GM12878 (cell line): ENCODE measurements at regions not wholly inside any gene's neighbourhood (a gene's known extent, or its start where the extent isn't known, plus 50 kb on each side); places are given as distances from the start of the nearest gene placed in this dataset.

Experiments
- ATAC-seq: fragments of 200-7000 bp; cut with Tn5 transposase; 3 replicates; pipeline ENCODE4 v1.9.1; 2020; ENCODE audit warnings: mild to moderate bottlenecking, moderate library complexity
- BruUV-seq: library from RNA; stranded (reverse); fragments of 400-500 nt; replicated peaks from 2 replicates; lab custom pipeline; 2021; lab: Mats Ljungman, UMichigan
- CTCF ChIA-PET: fragments of 300-600 bp; sonication (Branson Sonifier 250); formaldehyde crosslinking; extraction: SDS; loops from one replicate; lab custom pipeline; 2021; ENCODE audit warnings: inconsistent platforms; lab: Yijun Ruan, JAX
- POLR2A ChIA-PET: fragments of 350-600 bp; formaldehyde crosslinking; extraction: SDS; loops from one replicate; lab custom pipeline; 2021; ENCODE audit warnings: inconsistent platforms; lab: Charles Lee
- RAD21 ChIA-PET: fragments of 300-600 bp; sonication (Branson Sonifier 250); formaldehyde crosslinking; loops from one replicate; lab custom pipeline; 2023; ENCODE audit warnings: antibody characterized with exemption; ENCODE audit not compliant: unreplicated experiment; lab: Charles Lee
- SMC1A ChIA-PET: fragments of 300-600 bp; sonication (Branson Sonifier 250); formaldehyde crosslinking; loops from one replicate; lab custom pipeline; 2023; ENCODE audit not compliant: unreplicated experiment, uncharacterized antibody; lab: Charles Lee
- DNase-seq: peaks from one replicate; pipeline ENCODE4 v3.0.0-alpha.2; 2011; ENCODE audit warnings: low read depth, low spot score
- FAIRE-seq: peaks from 3 replicates; lab custom pipeline; 2011; peaks lifted over from hg19 to GRCh38; lab: Jason Lieb, UNC
- H2AFZ ChIP-seq: 2 replicates; pipeline ENCODE4 v1.6.0; 2011; ENCODE audit warnings: low read depth, low read length, control low read depth; ENCODE audit not compliant: control insufficient read depth
- H3K27ac ChIP-seq: 2 replicates; pipeline ENCODE4 v1.5.1; 2011; ENCODE audit warnings: control low read depth; ENCODE audit not compliant: control insufficient read depth, insufficient read depth
- H3K27me3 ChIP-seq, 2 experiments: replicated peaks in 1 of 2; 2 replicates each; pipeline versions ENCODE4 v1.6.0 to v1.6.1; 2011; ENCODE audit warnings: low read length in 1 of 2; ENCODE audit not compliant: control insufficient read depth in 2 of 2, insufficient read depth in 2 of 2
- H3K36me3 ChIP-seq, 2 experiments: 2 replicates each; pipeline ENCODE4 v1.5.1; 2011; ENCODE audit warnings: low read length in 1 of 2; ENCODE audit not compliant: control insufficient read depth in 2 of 2, insufficient read depth in 2 of 2
- H3K4me1 ChIP-seq: 2 replicates; pipeline ENCODE4 v1.6.1; 2011; ENCODE audit warnings: mild to moderate bottlenecking, low read length, moderate library complexity, mixed read lengths; ENCODE audit not compliant: control insufficient read depth, insufficient read depth
- H3K4me2 ChIP-seq: 2 replicates; pipeline ENCODE4 v1.6.0; 2011; ENCODE audit warnings: control low read depth; ENCODE audit not compliant: control insufficient read depth, insufficient read depth
- H3K4me3 ChIP-seq: fragments of 200-600 bp; sonication (generic); 2 replicates; pipeline ENCODE4 v1.5.1; 2016
- H3K79me2 ChIP-seq: 2 replicates; pipeline ENCODE4 v1.6.0; 2011; ENCODE audit warnings: low read length; ENCODE audit not compliant: control insufficient read depth, insufficient read depth
- H3K9ac ChIP-seq: 2 replicates; pipeline ENCODE4 v1.8.0; 2011; ENCODE audit warnings: low read length, control low read depth, mixed read lengths; ENCODE audit not compliant: control insufficient read depth, insufficient read depth
- H3K9me3 ChIP-seq: replicated peaks from 3 replicates; pipeline ENCODE4 v1.5.1; 2011; ENCODE audit warnings: mild to moderate bottlenecking, low read length; ENCODE audit not compliant: control insufficient read depth, insufficient read depth
- H4K20me1 ChIP-seq: 2 replicates; pipeline ENCODE4 v1.6.0; 2011; ENCODE audit not compliant: control insufficient read depth, insufficient read depth
- ASH2L ChIP-seq: fragments of 300-600, 200-600 bp; sonication (generic); IDR thresholded peaks from 2 replicates; pipeline ENCODE4 v1.6.1; 2017; ENCODE audit warnings: low read depth, mild to moderate bottlenecking, borderline replicate concordance
- CHD1 ChIP-seq: IDR thresholded peaks from 2 replicates; pipeline ENCODE4 v1.6.1; 2012; ENCODE audit warnings: low read depth, low read length, improper control_type of control experiment
- CHD4 ChIP-seq: fragments of 200-600 bp; sonication (generic); IDR thresholded peaks from 2 replicates; pipeline ENCODE4 v1.6.1; 2016; ENCODE audit warnings: mild to moderate bottlenecking
- HCFC1 ChIP-seq: fragments of 150-350 bp; IDR thresholded peaks from 2 replicates; pipeline ENCODE4 v1.6.1; 2014; ENCODE audit warnings: low read length
- HDAC6 ChIP-seq: fragments of 200-600 bp; sonication (generic); IDR thresholded peaks from one replicate; pipeline ENCODE4 v1.8.0; 2017; ENCODE audit warnings: antibody characterized with exemption; ENCODE audit not compliant: unreplicated experiment
- KDM1A ChIP-seq: fragments of 200-600 bp; sonication (generic); IDR thresholded peaks from 2 replicates; pipeline ENCODE4 v1.6.1; 2016; ENCODE audit warnings: borderline replicate concordance
- NBN ChIP-seq: fragments of 450-650 bp; IDR thresholded peaks from 2 replicates; pipeline ENCODE4 v1.6.1; 2016
- POLR2AphosphoS2 ChIP-seq: IDR thresholded peaks from 2 replicates; pipeline ENCODE4 v1.6.1; 2011; ENCODE audit warnings: low read depth, mild to moderate bottlenecking, low read length, improper control_type of control experiment, moderate library complexity
- RAD21 ChIP-seq: IDR thresholded peaks from 2 replicates; pipeline ENCODE4 v1.6.1; 2011; ENCODE audit warnings: mild to moderate bottlenecking, low read depth, low read length, moderate library complexity; ENCODE audit not compliant: insufficient read depth
- RCOR1 ChIP-seq: conservative IDR thresholded peaks from 2 replicates; pipeline ENCODE4 v1.6.1; 2012; ENCODE audit warnings: low read depth, low read length, improper control_type of control experiment
- TAF1 ChIP-seq: IDR thresholded peaks from 2 replicates; pipeline ENCODE4 v1.6.1; 2011; ENCODE audit warnings: mild to moderate bottlenecking, low read depth, low read length, borderline replicate concordance
- TARDBP ChIP-seq: IDR thresholded peaks from 2 replicates; pipeline ENCODE4 v1.6.1; 2016; ENCODE audit warnings: borderline replicate concordance
- TBL1XR1 ChIP-seq: IDR thresholded peaks from 2 replicates; pipeline ENCODE4 v1.6.1; 2012; ENCODE audit warnings: low read depth, low read length, improper control_type of control experiment
- TCF3 ChIP-seq: IDR thresholded peaks from 2 replicates; pipeline ENCODE4 v1.6.1; 2012; ENCODE audit warnings: low read depth, mild to moderate bottlenecking, low read length, borderline replicate concordance; ENCODE audit not compliant: insufficient read depth
- in situ Hi-C: fragments of 300-500 bp; cut with MboI; formaldehyde crosslinking; loops from 9 replicates; pipeline ENCODE4 v1.14.3; 2018; ENCODE audit warnings: mixed read lengths
- intact Hi-C: fragments of 100-400 bp; cut with micrococcal nuclease; formaldehyde crosslinking; loops from one replicate; pipeline ENCODE4 v1.14.2; 2022; ENCODE audit not compliant: unreplicated experiment
- TF ChIP-seq, protein P1 (sequence below): IDR thresholded peaks from 2 replicates; pipeline ENCODE4 v1.6.1; 2012; ENCODE audit warnings: low read depth, low read length, improper control_type of control experiment
- TF ChIP-seq, protein P2 (sequence below): fragments of 450-650 bp; IDR thresholded peaks from 2 replicates; pipeline ENCODE4 v1.6.1; 2016; ENCODE audit warnings: mild to moderate bottlenecking
- TF ChIP-seq, protein P3 (sequence below): fragments of 450-650 bp; IDR thresholded peaks from 2 replicates; pipeline ENCODE4 v1.6.1; 2018; ENCODE audit warnings: borderline replicate concordance, mild to moderate bottlenecking; ENCODE audit not compliant: partially characterized antibody
- TF ChIP-seq, protein P4 (sequence below), 3 experiments: IDR thresholded peaks in 2 of 3; conservative IDR thresholded peaks in 1 of 3; 2 replicates each; pipeline ENCODE4 v1.5.1; 2011; ENCODE audit warnings: low read depth in 3 of 3, low read length in 3 of 3, mild to moderate bottlenecking in 3 of 3, control low read depth in 2 of 3, moderate library complexity in 2 of 3, inconsistent platforms in 1 of 3, mixed read lengths in 1 of 3; ENCODE audit not compliant: control insufficient read depth in 2 of 3, insufficient read depth in 1 of 3; ENCODE audit errors: extremely low read depth in 1 of 3
- TF ChIP-seq, protein P5 (sequence below): IDR thresholded peaks from 2 replicates; pipeline ENCODE4 v1.6.1; 2012; ENCODE audit warnings: low read length, inconsistent platforms

DNA sequence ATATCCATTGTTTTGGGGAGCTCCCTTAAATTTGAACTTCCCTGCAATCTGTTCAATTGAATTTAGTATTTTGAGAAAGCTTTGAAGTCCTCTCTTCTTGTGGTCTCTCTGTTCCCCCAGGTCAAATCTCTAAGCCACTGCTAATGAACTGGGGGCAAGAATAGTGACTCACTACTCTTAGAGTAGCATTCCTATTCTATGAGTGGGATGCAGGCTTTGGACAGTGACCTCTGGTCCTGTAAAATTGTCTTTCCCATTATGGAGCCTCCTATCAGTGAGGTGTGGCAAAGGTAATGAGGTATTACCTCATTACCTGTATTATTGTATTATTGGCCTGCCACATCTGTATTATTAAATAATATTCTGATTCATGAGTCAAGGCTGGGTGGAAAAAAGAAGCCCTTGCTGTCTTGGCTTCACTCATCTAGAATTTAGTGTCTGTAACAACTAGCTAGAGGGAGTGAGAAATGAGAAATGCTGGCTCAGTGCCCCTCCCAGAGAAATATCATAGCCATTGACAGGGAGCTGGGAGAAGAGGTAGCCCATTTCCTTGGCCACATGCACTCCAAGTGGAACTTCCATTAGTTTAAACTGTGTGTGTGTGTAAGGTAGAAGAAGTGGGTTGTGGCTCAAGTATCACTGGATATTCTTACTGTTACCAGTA, 393.9 kb upstream of the CTSO start:
- no peak overlapping the region for H3K4me3 ChIP-seq
- no peaks in the 10 kb centered on the region for H3K4me1 ChIP-seq
- H3K4me2 ChIP-seq, result no peak overlapping the region
- FAIRE-seq, result no peak
- ChIA-PET POLR2A (no interaction called here), RAD21 (no interaction called here), CTCF (interaction anchor here (1.1 to 1.2 kb wide), 2 partner anchors 8 to 33 kb away, joined by 3 to 5 read pairs; no protein-coding TSS in a partner anchor), SMC1A (no interaction called here)
- DNase-seq, result no peak
- no TSS peak for BruUV-seq
- ATAC-seq, result no peak
- no peaks in the 10 kb centered on the region for H3K79me2 ChIP-seq
- no peaks in the 10 kb centered on the region for H4K20me1 ChIP-seq
- no peak overlapping the region for H2AFZ ChIP-seq
- no peaks in the 10 kb centered on the region for H3K36me3 ChIP-seq
- H3K27ac ChIP-seq, result no peak overlapping the region
- in situ Hi-C loops (no loop called here), intact Hi-C loops (no loop called here)
- no peaks in the 10 kb centered on the region for H3K9me3 ChIP-seq
- H3K27me3 ChIP-seq, result no peaks in the 10 kb centered on the region
- no peak overlapping the region for H3K9ac ChIP-seq
- TF ChIP-seq, protein P1, sequence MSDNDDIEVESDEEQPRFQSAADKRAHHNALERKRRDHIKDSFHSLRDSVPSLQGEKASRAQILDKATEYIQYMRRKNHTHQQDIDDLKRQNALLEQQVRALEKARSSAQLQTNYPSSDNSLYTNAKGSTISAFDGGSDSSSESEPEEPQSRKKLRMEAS, result no peak
- TF ChIP-seq TAF1, result no peak
- no peak for TF ChIP-seq RAD21
- no peak for TF ChIP-seq ASH2L
- TF ChIP-seq, protein P2, sequence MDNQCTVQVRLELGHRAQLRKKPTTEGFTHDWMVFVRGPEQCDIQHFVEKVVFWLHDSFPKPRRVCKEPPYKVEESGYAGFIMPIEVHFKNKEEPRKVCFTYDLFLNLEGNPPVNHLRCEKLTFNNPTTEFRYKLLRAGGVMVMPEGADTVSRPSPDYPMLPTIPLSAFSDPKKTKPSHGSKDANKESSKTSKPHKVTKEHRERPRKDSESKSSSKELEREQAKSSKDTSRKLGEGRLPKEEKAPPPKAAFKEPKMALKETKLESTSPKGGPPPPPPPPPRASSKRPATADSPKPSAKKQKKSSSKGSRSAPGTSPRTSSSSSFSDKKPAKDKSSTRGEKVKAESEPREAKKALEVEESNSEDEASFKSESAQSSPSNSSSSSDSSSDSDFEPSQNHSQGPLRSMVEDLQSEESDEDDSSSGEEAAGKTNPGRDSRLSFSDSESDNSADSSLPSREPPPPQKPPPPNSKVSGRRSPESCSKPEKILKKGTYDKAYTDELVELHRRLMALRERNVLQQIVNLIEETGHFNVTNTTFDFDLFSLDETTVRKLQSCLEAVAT, result no peak
- no peak for TF ChIP-seq HDAC6
- no peak for TF ChIP-seq CHD1
- no peak for TF ChIP-seq CHD4
- TF ChIP-seq RCOR1, result no peak
- no peak for TF ChIP-seq NBN
- TF ChIP-seq TARDBP, result no peak
- TF ChIP-seq, protein P3, sequence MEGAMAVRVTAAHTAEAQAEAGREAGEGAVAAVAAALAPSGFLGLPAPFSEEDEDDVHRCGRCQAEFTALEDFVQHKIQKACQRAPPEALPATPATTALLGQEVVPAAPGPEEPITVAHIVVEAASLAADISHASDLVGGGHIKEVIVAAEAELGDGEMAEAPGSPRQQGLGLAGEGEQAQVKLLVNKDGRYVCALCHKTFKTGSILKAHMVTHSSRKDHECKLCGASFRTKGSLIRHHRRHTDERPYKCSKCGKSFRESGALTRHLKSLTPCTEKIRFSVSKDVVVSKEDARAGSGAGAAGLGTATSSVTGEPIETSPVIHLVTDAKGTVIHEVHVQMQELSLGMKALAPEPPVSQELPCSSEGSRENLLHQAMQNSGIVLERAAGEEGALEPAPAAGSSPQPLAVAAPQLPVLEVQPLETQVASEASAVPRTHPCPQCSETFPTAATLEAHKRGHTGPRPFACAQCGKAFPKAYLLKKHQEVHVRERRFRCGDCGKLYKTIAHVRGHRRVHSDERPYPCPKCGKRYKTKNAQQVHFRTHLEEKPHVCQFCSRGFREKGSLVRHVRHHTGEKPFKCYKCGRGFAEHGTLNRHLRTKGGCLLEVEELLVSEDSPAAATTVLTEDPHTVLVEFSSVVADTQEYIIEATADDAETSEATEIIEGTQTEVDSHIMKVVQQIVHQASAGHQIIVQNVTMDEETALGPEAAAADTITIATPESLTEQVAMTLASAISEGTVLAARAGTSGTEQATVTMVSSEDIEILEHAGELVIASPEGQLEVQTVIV, result no peak
- TF ChIP-seq TBL1XR1, result no peak
- TF ChIP-seq, protein P4, sequence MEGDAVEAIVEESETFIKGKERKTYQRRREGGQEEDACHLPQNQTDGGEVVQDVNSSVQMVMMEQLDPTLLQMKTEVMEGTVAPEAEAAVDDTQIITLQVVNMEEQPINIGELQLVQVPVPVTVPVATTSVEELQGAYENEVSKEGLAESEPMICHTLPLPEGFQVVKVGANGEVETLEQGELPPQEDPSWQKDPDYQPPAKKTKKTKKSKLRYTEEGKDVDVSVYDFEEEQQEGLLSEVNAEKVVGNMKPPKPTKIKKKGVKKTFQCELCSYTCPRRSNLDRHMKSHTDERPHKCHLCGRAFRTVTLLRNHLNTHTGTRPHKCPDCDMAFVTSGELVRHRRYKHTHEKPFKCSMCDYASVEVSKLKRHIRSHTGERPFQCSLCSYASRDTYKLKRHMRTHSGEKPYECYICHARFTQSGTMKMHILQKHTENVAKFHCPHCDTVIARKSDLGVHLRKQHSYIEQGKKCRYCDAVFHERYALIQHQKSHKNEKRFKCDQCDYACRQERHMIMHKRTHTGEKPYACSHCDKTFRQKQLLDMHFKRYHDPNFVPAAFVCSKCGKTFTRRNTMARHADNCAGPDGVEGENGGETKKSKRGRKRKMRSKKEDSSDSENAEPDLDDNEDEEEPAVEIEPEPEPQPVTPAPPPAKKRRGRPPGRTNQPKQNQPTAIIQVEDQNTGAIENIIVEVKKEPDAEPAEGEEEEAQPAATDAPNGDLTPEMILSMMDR (IDR thresholded peaks at IDR 0.05 in 2 of 3, conservative IDR thresholded peaks at IDR 0.05 in 1 of 3; ENCODE audit: control insufficient read depth in 2 of 3, extremely low read depth in 1 of 3, insufficient read depth in 1 of 3, low read depth in 3 of 3, low read length in 3 of 3), result no peak
- no peak for TF ChIP-seq KDM1A
- TF ChIP-seq, protein P5, sequence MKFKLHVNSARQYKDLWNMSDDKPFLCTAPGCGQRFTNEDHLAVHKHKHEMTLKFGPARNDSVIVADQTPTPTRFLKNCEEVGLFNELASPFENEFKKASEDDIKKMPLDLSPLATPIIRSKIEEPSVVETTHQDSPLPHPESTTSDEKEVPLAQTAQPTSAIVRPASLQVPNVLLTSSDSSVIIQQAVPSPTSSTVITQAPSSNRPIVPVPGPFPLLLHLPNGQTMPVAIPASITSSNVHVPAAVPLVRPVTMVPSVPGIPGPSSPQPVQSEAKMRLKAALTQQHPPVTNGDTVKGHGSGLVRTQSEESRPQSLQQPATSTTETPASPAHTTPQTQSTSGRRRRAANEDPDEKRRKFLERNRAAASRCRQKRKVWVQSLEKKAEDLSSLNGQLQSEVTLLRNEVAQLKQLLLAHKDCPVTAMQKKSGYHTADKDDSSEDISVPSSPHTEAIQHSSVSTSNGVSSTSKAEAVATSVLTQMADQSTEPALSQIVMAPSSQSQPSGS, result no peak
- TF ChIP-seq TCF3, result no peak
- no peak for TF ChIP-seq HCFC1
- TF ChIP-seq POLR2AphosphoS2, result no peak
